Loucy (cell line): ENCODE measurements at regions not wholly inside any gene's neighbourhood (a gene's known extent, or its start where the extent isn't known, plus 50 kb on each side); places are given as distances from the start of the nearest gene placed in this dataset.

Experiments used
- CTCF ChIP-seq: fragments of 200-600 bp; sonication (generic); conservative IDR thresholded peaks from 2 replicates; pipeline ENCODE4 v1.5.1; 2014; ENCODE audit warnings: mild to moderate bottlenecking, antibody characterized with exemption, low read length
- EZH2phosphoT487 ChIP-seq: fragments of 200-600 bp; IDR thresholded peaks from 2 replicates; pipeline ENCODE4 v1.6.1; 2018; ENCODE audit warnings: antibody characterized with exemption, mild to moderate bottlenecking, moderate library complexity, borderline replicate concordance

- no peak for TF ChIP-seq CTCF
- no peak for TF ChIP-seq EZH2phosphoT487
Observed at GRCh38 chr20:6616421-6616820, 151.1 kb upstream of the BMP2 start.
